ENCODE measurements at regions not wholly inside any gene's neighbourhood (a gene's known extent, or its start where the extent isn't known, plus 50 kb on each side); places are given as distances from the start of the nearest gene placed in this dataset.

- Histone ChIP-seq H3K4me3 (no peak overlapping the region), H4K20me1 (ENCODE audit: insufficient read depth) (no peaks in the 10 kb centered on the region), H3K9me3 (ENCODE audit: low read depth) (no peaks in the 10 kb centered on the region), H3F3A (ENCODE audit: insufficient read depth) (no peaks in the 10 kb centered on the region), H3K27me3 (replicated peaks; ENCODE audit: insufficient read depth) (no peaks in the 10 kb centered on the region), H3K79me2 (ENCODE audit: insufficient read depth) (no peaks in the 10 kb centered on the region), H3K36me3 (ENCODE audit: low read depth) (no peaks in the 10 kb centered on the region), H3K9ac (no peak overlapping the region), H3K4me1 (ENCODE audit: insufficient read depth) (no peaks in the 10 kb centered on the region), H2AFZ (no peak overlapping the region), H3K9me2 (ENCODE audit: insufficient read depth) (no peaks in the 10 kb centered on the region), H3K4me2 (ENCODE audit: unreplicated experiment) (no peak overlapping the region), H3K27ac (no peak overlapping the region)
- 43 to 52% methylated on average over 5 of the region's 5 CpGs for WGBS, 2 experiments (ENCODE audit: low coverage in 1 of 2, low lambda C conversion rate in 2 of 2, missing lambda C conversion rate in 2 of 2)
- no peak for DNase-seq
- in situ Hi-C loops (cut with MboI), result no loop called here
- TF ChIP-seq EZH2 (IDR thresholded peaks at IDR 0.05; ENCODE audit: insufficient read depth, poor library complexity, severe bottlenecking), result no peak
- TF ChIP-seq EZH2phosphoT487 (IDR thresholded peaks at IDR 0.05; ENCODE audit: insufficient read depth, low read depth), result no peak
Observed at GRCh38 chr12:126873701-126874100, 1393.3 kb upstream of the TMEM132C start.

DNA sequence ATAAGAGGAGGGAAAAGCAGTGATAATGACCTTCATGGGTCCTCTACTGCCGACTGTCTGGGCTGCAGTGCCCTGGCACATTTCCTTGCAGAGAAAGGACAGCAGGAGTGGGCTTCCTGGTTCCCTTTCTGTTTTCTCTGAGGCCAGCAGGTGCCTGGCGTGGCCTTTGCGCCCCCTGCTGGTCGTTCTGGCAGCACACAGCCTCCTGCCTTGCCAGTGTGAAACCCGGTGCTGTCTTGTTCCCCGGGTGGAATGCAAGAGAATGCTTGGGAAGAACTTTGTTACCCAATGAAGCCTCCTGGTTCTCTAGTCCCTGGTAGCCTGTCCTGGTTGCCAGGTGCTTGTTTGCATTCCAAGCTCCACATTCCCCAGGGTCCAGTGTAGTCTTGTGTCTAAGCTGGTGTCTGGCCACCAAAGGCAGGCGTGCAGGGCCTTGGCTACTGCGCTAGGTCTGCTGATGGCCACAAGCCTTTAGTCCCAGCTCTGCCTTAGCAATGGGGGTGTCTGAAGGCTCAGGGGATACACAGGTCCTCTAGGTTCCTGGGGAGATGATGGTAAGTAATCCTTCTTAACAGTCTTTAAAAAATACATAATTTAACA lies 1392.4 kb upstream of the TMEM132C start:
- DNase-seq, result peak; percentile 57
- Histone ChIP-seq H3K27ac (no peak overlapping the region), H3K4me2 (ENCODE audit: unreplicated experiment) (no peak overlapping the region), H3K36me3 (ENCODE audit: low read depth) (no peaks in the 10 kb centered on the region), H3K27me3 (replicated peaks; ENCODE audit: insufficient read depth) (no peaks in the 10 kb centered on the region), H3F3A (ENCODE audit: insufficient read depth) (no peaks in the 10 kb centered on the region), H3K9ac (no peak overlapping the region), H3K4me3 (no peak overlapping the region), H2AFZ (no peak overlapping the region), H3K79me2 (ENCODE audit: insufficient read depth) (no peaks in the 10 kb centered on the region), H3K4me1 (ENCODE audit: insufficient read depth) (no peaks in the 10 kb centered on the region), H4K20me1 (ENCODE audit: insufficient read depth) (no peaks in the 10 kb centered on the region), H3K9me3 (ENCODE audit: low read depth) (no peaks in the 10 kb centered on the region), H3K9me2 (ENCODE audit: insufficient read depth) (no peaks in the 10 kb centered on the region)
- TF ChIP-seq EZH2 (IDR thresholded peaks at IDR 0.05; ENCODE audit: insufficient read depth, poor library complexity, severe bottlenecking) (no peak), EZH2phosphoT487 (IDR thresholded peaks at IDR 0.05; ENCODE audit: insufficient read depth, low read depth) (no peak)
- whole genome bisulfite sequencing, 2 experiments (ENCODE audit: low coverage in 1 of 2, low lambda C conversion rate in 2 of 2, missing lambda C conversion rate in 2 of 2), result 15% methylated on average over 8 of the region's 8 CpGs
- in situ Hi-C loops (cut with MboI), result no loop called here

GRCh38 chr12:126879842-126880241 lies 1387.1 kb upstream of the TMEM132C start:
- Histone ChIP-seq H3K79me2 (ENCODE audit: insufficient read depth) (no peaks in the 10 kb centered on the region), H3K4me3 (no peak overlapping the region), H3K9me3 (ENCODE audit: low read depth) (no peaks in the 10 kb centered on the region), H3K27me3 (replicated peaks; ENCODE audit: insufficient read depth) (no peaks in the 10 kb centered on the region), H3K36me3 (ENCODE audit: low read depth) (no peaks in the 10 kb centered on the region), H3K9me2 (ENCODE audit: insufficient read depth) (no peaks in the 10 kb centered on the region), H3F3A (ENCODE audit: insufficient read depth) (no peaks in the 10 kb centered on the region), H3K9ac (no peak overlapping the region), H3K4me1 (ENCODE audit: insufficient read depth) (no peaks in the 10 kb centered on the region), H3K4me2 (ENCODE audit: unreplicated experiment) (no peak overlapping the region), H3K27ac (no peak overlapping the region), H2AFZ (no peak overlapping the region), H4K20me1 (ENCODE audit: insufficient read depth) (no peaks in the 10 kb centered on the region)
- in situ Hi-C loops (cut with MboI), result no loop called here
- WGBS, 2 experiments (ENCODE audit: low coverage in 1 of 2, low lambda C conversion rate in 2 of 2, missing lambda C conversion rate in 2 of 2), result 20 to 26% methylated on average over 2 of the region's 2 CpGs
- DNase-seq, result no peak
- no peak for TF ChIP-seq EZH2phosphoT487 (IDR thresholded peaks at IDR 0.05; ENCODE audit: insufficient read depth, low read depth)
- no peak for TF ChIP-seq EZH2 (IDR thresholded peaks at IDR 0.05; ENCODE audit: insufficient read depth, poor library complexity, severe bottlenecking)

DNA sequence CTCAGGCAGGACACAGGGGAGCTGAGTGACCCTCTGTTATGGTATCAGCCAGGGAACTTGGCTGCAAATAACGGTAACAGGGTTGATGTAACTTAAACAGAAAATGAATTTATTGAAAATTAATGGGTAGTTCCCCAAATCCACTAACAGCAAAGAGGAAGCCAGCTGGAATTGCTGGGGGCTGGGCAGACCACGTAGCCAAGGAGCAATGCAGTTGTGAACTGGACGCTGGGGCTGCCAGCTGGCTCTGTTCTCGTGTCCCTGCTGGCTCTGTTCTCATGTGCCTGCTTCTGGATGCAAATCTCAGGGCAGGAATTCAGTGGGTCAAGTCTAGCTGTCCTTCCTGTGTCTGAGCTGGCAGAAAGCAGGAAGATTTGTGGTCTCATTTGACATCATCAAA lies 1383.3 kb upstream of the TMEM132C start:
- in situ Hi-C loops (cut with MboI), result no loop called here
- H3K4me1 ChIP-seq (ENCODE audit: insufficient read depth), result no peaks in the 10 kb centered on the region
- no peaks in the 10 kb centered on the region for H3K27me3 ChIP-seq (replicated peaks; ENCODE audit: insufficient read depth)
- H3K4me2 ChIP-seq (ENCODE audit: unreplicated experiment), result no peak overlapping the region
- H3K9me3 ChIP-seq (ENCODE audit: low read depth), result no peaks in the 10 kb centered on the region
- TF ChIP-seq EZH2phosphoT487 (IDR thresholded peaks at IDR 0.05; ENCODE audit: insufficient read depth, low read depth) (no peak), EZH2 (IDR thresholded peaks at IDR 0.05; ENCODE audit: insufficient read depth, poor library complexity, severe bottlenecking) (no peak)
- no peak for DNase-seq
- no peaks in the 10 kb centered on the region for H3K36me3 ChIP-seq (ENCODE audit: low read depth)
- 4 to 6% methylated on average over 4 of the region's 4 CpGs for WGBS, 2 experiments (ENCODE audit: low coverage in 1 of 2, low lambda C conversion rate in 2 of 2, missing lambda C conversion rate in 2 of 2)
- no peaks in the 10 kb centered on the region for H3F3A ChIP-seq (ENCODE audit: insufficient read depth)
- no peaks in the 10 kb centered on the region for H3K79me2 ChIP-seq (ENCODE audit: insufficient read depth)
- no peaks in the 10 kb centered on the region for H4K20me1 ChIP-seq (ENCODE audit: insufficient read depth)
- H3K4me3 ChIP-seq, result no peak overlapping the region
- no peak overlapping the region for H3K9ac ChIP-seq
- H2AFZ ChIP-seq, result no peak overlapping the region
- H3K9me2 ChIP-seq (ENCODE audit: insufficient read depth), result no peaks in the 10 kb centered on the region
- no peak overlapping the region for H3K27ac ChIP-seq

DNA sequence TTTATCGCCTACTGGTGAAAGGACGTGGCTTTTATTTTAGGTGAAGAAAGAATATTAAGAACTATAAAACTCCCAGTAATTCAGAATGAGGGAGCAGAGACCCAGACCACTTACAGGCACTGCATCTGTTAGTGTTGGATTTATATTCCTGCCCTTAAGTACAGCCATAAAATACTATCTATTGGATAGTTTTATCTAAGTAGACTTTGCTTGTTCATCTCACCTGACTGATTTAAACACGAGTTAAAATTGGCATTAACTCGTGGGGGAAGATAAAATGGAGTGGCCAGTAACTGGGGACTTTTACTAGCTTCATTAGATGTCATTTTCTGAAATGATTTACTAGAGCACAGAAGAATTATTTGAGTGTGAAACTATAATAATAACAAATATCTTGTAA lies 1377.5 kb upstream of the TMEM132C start:
- in situ Hi-C loops (cut with MboI), result no loop called here
- WGBS, 2 experiments (ENCODE audit: low coverage in 1 of 2, low lambda C conversion rate in 2 of 2, missing lambda C conversion rate in 2 of 2), result 18 to 24% methylated on average over 4 of the region's 4 CpGs
- no peaks in the 10 kb centered on the region for H3F3A ChIP-seq (ENCODE audit: insufficient read depth)

More for the DNA sequence above, 1377.5 kb upstream of the TMEM132C start:
- no peak overlapping the region for H3K4me2 ChIP-seq (ENCODE audit: unreplicated experiment)
- DNase-seq, result no peak
- H3K27ac ChIP-seq, result no peak overlapping the region
- H3K27me3 ChIP-seq (replicated peaks; ENCODE audit: insufficient read depth), result no peaks in the 10 kb centered on the region
- no peaks in the 10 kb centered on the region for H3K36me3 ChIP-seq (ENCODE audit: low read depth)
- no peaks in the 10 kb centered on the region for H3K4me1 ChIP-seq (ENCODE audit: insufficient read depth)
- no peaks in the 10 kb centered on the region for H3K9me3 ChIP-seq (ENCODE audit: low read depth)
- H3K9me2 ChIP-seq (ENCODE audit: insufficient read depth), result no peaks in the 10 kb centered on the region
- TF ChIP-seq EZH2 (IDR thresholded peaks at IDR 0.05; ENCODE audit: insufficient read depth, poor library complexity, severe bottlenecking) (no peak), EZH2phosphoT487 (IDR thresholded peaks at IDR 0.05; ENCODE audit: insufficient read depth, low read depth) (no peak)
- H3K4me3 ChIP-seq, result no peak overlapping the region
- no peaks in the 10 kb centered on the region for H3K79me2 ChIP-seq (ENCODE audit: insufficient read depth)
- no peak overlapping the region for H2AFZ ChIP-seq
- H3K9ac ChIP-seq, result no peak overlapping the region
- H4K20me1 ChIP-seq (ENCODE audit: insufficient read depth), result no peaks in the 10 kb centered on the region

All from GM23248 (cell line).